HG02798 (cell line): ENCODE measurements at regions not wholly inside any gene's neighbourhood (a gene's known extent, or its start where the extent isn't known, plus 50 kb on each side); places are given as distances from the start of the nearest gene placed in this dataset.

Experiments used
- ATAC-seq: cut with Tn5 transposase; IDR thresholded peaks from one replicate; pipeline ENCODE4 v1.9.1; 2021; ENCODE audit warnings: mild to moderate bottlenecking; ENCODE audit not compliant: unreplicated experiment, poor library complexity

GRCh38 chr5:26828294-26828693 is 210.1 kb downstream of the CDH9 start:
- ATAC-seq, result no peak

DNA sequence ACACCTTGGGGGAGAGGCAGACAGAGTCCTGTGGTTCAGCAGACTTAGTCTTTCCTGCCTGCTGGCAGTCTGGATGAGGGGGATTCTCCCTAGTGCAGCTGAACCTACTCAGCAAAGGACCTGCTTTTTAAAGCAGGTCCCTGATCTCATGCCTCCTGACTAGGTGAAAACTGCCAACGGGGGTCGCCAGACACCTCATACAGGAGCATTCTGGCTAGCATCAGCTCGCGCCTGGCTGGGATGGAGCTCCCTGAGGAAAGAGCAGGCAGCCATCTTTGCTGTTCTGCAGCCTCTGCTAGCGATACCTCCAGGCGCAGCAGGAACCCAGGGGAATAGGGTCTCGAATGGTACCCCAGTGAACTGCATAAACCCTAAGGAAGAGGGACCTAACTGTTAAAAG is 225.2 kb downstream of the CDH9 start:
- ATAC-seq, result no peak

- ATAC-seq, result no peak
Observed at GRCh38 chr5:26812714-26813113, 225.7 kb downstream of the CDH9 start.

GRCh38 chr5:26807231-26808199 is 230.9 kb downstream of the CDH9 start:
- ATAC-seq, result no peak

DNA sequence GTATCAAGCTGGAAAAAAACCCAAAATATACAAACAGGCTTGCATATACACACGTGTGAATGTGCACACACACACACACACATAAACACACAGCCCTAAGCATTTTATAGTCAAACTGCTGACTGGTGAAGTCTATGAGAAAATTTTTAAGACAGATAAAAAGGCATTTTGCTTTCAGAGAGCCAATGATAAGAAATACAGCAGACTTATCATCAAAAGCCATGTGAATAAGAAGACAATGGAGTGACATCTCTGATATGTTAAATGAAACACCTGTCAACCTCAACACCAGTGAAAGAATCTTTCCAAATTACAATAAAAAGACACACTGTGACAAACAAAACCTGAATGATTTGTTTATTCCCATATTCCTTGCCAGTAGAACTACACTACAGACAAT is 233.3 kb downstream of the CDH9 start:
- ATAC-seq, result no peak

DNA sequence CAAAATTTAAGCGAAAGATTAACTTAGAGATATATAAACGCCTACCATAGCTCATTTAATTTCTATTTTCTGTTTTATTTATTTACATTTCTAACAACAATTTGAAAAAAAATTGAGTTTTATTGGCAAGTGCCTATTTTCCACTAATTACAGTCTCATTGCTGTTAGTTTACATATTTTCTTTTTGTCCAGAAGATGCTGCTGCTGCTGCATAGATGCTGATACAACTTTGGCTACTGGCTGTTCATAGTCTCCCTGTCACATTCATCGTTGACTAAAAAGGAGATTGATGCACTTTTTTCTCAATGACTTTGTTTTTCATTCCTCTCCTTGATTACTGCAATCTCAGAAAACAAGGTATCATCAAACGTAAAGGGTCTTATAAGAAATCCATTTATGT is 235.4 kb downstream of the CDH9 start:
- ATAC-seq, result no peak

DNA sequence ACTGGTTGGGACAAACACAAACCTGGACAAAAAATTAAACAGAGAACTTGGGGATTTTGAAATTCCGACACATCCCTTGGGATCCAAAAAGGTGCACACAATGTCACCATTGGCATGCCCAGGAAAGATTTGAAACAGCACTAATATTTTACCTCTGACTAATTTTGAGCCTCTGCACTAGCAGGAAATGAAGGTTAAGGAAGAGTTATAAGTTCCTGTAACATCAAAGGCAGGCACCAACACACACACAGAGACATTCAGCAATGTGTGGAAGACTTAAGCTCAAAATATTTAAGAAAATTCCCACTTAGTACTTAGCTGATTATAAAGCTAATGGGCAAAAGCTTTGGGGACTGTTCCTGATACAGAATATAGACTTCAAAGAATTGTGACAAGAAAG is 247.0 kb downstream of the CDH9 start:
- no peak for ATAC-seq

- ATAC-seq, result no peak
Observed at GRCh38 chr5:26791021-26791420, 247.4 kb downstream of the CDH9 start.

GRCh38 chr5:26763215-26763614 is 275.2 kb downstream of the CDH9 start:
- no peak for ATAC-seq

DNA sequence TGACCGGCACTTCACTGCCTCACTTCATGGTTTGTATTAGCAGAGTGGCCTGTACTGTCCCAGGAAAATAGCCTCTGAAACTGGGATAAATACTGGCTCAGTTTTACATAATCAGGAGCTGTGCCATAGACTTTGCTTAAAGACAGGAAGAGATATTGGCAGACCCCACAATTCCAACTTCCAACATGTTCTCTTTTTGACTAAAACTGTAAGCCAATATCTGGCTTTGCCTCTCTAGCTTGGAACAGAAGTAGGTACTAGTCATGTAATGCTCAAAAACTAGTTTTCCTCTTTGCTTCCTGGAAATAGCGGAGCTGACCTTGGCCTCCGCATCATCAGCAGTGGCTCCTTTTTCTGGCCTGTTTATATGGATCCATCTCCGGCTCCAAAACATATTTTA is 276.9 kb downstream of the CDH9 start:
- no peak for ATAC-seq

- ATAC-seq, result no peak
Observed at GRCh38 chr5:26761045-26761444, 277.3 kb downstream of the CDH9 start.

GRCh38 chr5:26757941-26758340 is 280.4 kb downstream of the CDH9 start:
- no peak for ATAC-seq

- no peak for ATAC-seq
Observed at GRCh38 chr5:26749829-26750228, 288.6 kb downstream of the CDH9 start.

DNA sequence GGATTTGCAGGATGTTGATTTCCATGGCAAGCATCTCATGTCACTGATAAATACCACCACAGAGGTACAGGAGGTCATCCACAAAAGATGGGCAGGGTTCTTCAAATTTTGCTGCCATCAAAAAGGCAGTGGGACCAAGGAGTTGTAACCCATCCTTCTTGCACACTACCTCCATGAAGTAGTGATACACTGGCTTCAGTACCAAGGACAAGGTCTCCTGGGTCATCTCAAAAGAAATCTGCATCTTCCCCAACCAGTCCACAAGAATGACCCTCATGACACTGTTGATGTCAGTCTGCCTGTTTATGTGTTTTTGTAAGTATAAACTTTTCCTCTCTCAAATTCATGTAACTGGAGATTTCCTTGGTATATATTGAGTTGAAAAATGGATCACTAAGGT is 298.2 kb downstream of the CDH9 start:
- no peak for ATAC-seq

GRCh38 chr5:26737348-26738265 is 300.8 kb downstream of the CDH9 start:
- no peak for ATAC-seq

GRCh38 chr5:26727916-26728315 is 310.5 kb downstream of the CDH9 start:
- ATAC-seq, result no peak

- no peak for ATAC-seq
Observed at GRCh38 chr5:26719803-26720202, 318.6 kb downstream of the CDH9 start.

GRCh38 chr5:26700759-26701384 is 337.5 kb downstream of the CDH9 start:
- peak; percentile 45 for ATAC-seq

- no peak for ATAC-seq
Observed at GRCh38 chr5:26692952-26693351, 345.4 kb downstream of the CDH9 start.

DNA sequence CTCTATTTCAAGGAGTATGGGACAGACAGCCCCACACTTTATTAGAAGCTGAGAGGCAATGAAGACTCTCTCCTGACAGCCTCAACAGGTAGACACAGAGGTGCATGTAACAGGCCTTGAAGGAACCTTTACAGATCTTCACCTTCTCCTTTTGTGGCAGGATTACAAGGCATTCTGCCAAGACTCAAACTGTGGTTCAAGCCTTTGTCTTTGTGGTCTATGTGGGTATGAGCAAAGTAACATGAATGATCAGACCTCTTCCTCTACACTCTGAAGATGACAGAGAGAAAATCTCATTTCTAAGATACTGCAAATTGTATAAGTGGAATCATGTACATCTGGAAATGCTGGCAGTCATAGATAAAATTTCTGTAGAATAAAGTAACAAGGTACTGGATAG is 346.9 kb downstream of the CDH9 start:
- no peak for ATAC-seq

DNA sequence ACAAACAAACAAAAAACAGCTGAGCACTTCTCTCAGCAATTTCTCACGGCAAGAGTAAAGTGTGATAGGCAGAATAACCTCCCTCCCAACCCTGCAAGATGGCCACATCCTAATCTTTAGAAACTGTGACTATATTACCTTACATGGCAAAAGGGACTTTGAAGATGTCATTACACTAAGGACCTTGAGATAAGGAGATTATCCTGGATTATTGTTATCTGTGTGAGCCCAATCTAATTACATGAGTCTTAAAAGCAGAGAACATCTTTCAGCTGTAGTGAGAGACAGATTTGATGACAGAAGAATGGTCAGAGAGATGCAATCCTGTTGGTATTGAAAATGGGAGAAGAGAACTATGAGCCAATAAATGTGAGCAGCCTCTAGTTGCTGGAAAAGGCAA is 347.9 kb downstream of the CDH9 start:
- no peak for ATAC-seq
